PC-9 (cell line): ENCODE measurements at regions not wholly inside any gene's neighbourhood (a gene's known extent, or its start where the extent isn't known, plus 50 kb on each side); places are given as distances from the start of the nearest gene placed in this dataset.

Source experiments
- BruUV-seq: library from RNA; stranded (reverse); fragments of 400-500 nt; replicated peaks from 2 replicates; lab custom pipeline; 2021; lab: Mats Ljungman, UMichigan
- CTCF ChIA-PET: fragments of 300-600 bp; sonication (Branson Sonifier 250); formaldehyde crosslinking; loops from one replicate; lab custom pipeline; 2022; ENCODE audit warnings: antibody characterized with exemption; lab: Charles Lee
- POLR2A ChIA-PET: fragments of 300-600 bp; sonication (Branson Sonifier 250); formaldehyde crosslinking; loops from one replicate; lab custom pipeline; 2022; ENCODE audit warnings: antibody characterized with exemption; ENCODE audit not compliant: unreplicated experiment; lab: Charles Lee
- DNase-seq, 2 experiments: peaks; one replicate each; pipeline versions ENCODE4 v3.0.0 to v3.0.0-alpha.2; 2015 to 2022; ENCODE audit warnings: mixed read lengths in 1 of 2
- H2AFZ ChIP-seq: fragments of 200-600 bp; sonication (generic); 2 replicates; pipeline ENCODE4 v1.8.1; 2017; ENCODE audit warnings: antibody characterized with exemption
- H3F3A ChIP-seq: fragments of 200-600 bp; sonication (generic); 2 replicates; pipeline ENCODE4 v1.8.1; 2017; ENCODE audit warnings: antibody characterized with exemption, mild to moderate bottlenecking, low read depth; ENCODE audit not compliant: insufficient read depth
- H3K27ac ChIP-seq: fragments of 200-600 bp; sonication (generic); 2 replicates; pipeline ENCODE4 v1.6.1; 2016; ENCODE audit warnings: mixed run types
- H3K27me3 ChIP-seq: fragments of 200-600 bp; sonication (generic); 2 replicates; pipeline ENCODE4 v1.6.1; 2016; ENCODE audit warnings: low read depth, mixed run types; ENCODE audit not compliant: insufficient read depth
- H3K36me3 ChIP-seq: fragments of 200-600 bp; sonication (generic); 2 replicates; pipeline ENCODE4 v1.6.1; 2016; ENCODE audit warnings: low read depth, mixed run types
- H3K4me1 ChIP-seq: fragments of 200-600 bp; sonication (generic); replicated peaks from 2 replicates; pipeline ENCODE4 v1.6.1; 2016; ENCODE audit warnings: mixed run types; ENCODE audit not compliant: insufficient read depth
- H3K4me2 ChIP-seq: fragments of 200-600 bp; sonication (generic); 2 replicates; pipeline ENCODE4 v1.6.1; 2017; ENCODE audit warnings: mixed run types
- H3K4me3 ChIP-seq: fragments of 200-600 bp; sonication (generic); 2 replicates; pipeline ENCODE4 v1.6.1; 2016; ENCODE audit warnings: mixed run types
- H3K79me2 ChIP-seq: fragments of 200-600 bp; sonication (generic); 2 replicates; pipeline ENCODE4 v1.6.1; 2017; ENCODE audit warnings: low read depth, mixed run types
- H3K9me2 ChIP-seq: fragments of 200-600 bp; sonication (generic); 2 replicates; pipeline ENCODE4 v1.8.1; 2017; ENCODE audit warnings: mild to moderate bottlenecking; ENCODE audit not compliant: insufficient read depth
- H3K9me3 ChIP-seq: fragments of 200-600 bp; sonication (generic); 2 replicates; pipeline ENCODE4 v1.8.1; 2016; ENCODE audit warnings: low read depth; ENCODE audit not compliant: insufficient read depth
- H4K20me1 ChIP-seq: fragments of 200-600 bp; sonication (generic); 2 replicates; pipeline ENCODE4 v1.8.1; 2017; ENCODE audit not compliant: insufficient read depth
- CTCF ChIP-seq: fragments of 200-600 bp; sonication (generic); conservative IDR thresholded peaks from 2 replicates; pipeline ENCODE4 v1.6.1; 2017; ENCODE audit warnings: mixed run types, antibody characterized with exemption, mild to moderate bottlenecking, moderate library complexity
- EZH2 ChIP-seq: fragments of 200-600 bp; sonication (generic); IDR thresholded peaks from 2 replicates; pipeline ENCODE4 v1.8.0; 2017; ENCODE audit warnings: antibody characterized with exemption, low read depth
- intact Hi-C: fragments of 100-400 bp; cut with micrococcal nuclease; formaldehyde crosslinking; loops from one replicate; pipeline ENCODE4 v1.10.0; 2022; ENCODE audit not compliant: unreplicated experiment

- CTCF ChIA-PET, result no interaction called here
Observed at GRCh38 chr2:20940856-20941255, 103.0 kb downstream of the APOB start.

DNA sequence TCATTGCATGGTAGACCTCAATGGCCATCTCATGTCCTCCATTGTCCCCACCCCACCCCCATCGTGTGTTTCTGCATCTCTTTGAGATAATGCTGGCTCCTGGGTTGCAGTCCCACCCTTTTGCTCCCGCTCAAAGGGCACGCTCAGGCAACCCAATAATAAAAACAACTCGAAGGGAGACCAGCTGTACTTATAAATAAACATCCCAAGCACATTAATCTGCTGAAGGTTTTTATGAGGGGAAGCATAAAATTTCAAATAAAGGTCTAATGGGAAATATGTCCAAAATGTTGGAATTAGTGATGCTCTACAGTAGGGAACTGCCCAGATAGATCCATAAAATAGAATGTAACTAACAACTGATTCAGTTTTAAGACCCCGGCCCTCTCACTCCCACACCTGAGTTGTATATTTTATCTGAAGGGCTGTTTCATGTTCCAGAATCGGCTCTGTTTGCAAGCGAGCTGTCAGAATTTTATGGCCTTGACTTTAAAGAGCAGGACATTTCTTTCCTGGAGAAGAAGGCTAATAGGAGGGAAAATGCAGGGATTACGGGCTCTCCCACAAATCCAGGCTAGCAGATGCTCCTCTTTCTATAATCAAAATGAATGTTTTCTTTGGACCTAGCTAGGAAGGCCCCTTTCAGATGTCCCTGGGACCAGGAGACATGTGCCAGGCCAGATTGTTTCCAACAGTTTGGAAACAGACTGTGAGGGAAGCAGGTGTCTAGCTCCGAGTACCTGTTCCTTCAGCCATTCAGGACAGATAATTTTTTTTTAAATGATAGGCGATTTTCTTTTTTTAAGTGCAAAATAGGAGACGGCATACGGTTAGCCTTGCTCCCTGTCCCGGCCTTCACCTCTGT, 103.7 kb downstream of the APOB start:
- H3K9me3 ChIP-seq, result no peaks in the 10 kb centered on the region
- no peaks in the 10 kb centered on the region for H3K4me1 ChIP-seq
- H3K4me2 ChIP-seq, result no peak overlapping the region
- peaks cover 53% of the 10 kb centered on the region for H3K27me3 ChIP-seq
- H3K27ac ChIP-seq, result no peak overlapping the region
- CTCF ChIA-PET, result no interaction called here
- no peak for DNase-seq
- H4K20me1 ChIP-seq, result no peaks in the 10 kb centered on the region
- no peaks in the 10 kb centered on the region for H3K9me2 ChIP-seq
- no peaks in the 10 kb centered on the region for H3K79me2 ChIP-seq
- no peak overlapping the region for H3K4me3 ChIP-seq
- intact Hi-C loops, result no loop called here
- POLR2A ChIA-PET, result no interaction called here
- H2AFZ ChIP-seq, result no peak overlapping the region
- no peaks in the 10 kb centered on the region for H3K36me3 ChIP-seq
- BruUV-seq, result no TSS peak
- TF ChIP-seq EZH2 (no peak), CTCF (no peak)
- H3F3A ChIP-seq, result no peaks in the 10 kb centered on the region

More at GRCh38 chr2:20940856-20941255, 103.0 kb downstream of the APOB start:
- no peaks in the 10 kb centered on the region for H3K4me1 ChIP-seq
- H3K79me2 ChIP-seq, result no peaks in the 10 kb centered on the region
- H3K4me2 ChIP-seq, result no peak overlapping the region
- intact Hi-C loops, result no loop called here
- no peaks in the 10 kb centered on the region for H4K20me1 ChIP-seq
- H3K36me3 ChIP-seq, result no peaks in the 10 kb centered on the region
- POLR2A ChIA-PET, result no interaction called here
- BruUV-seq, result no TSS peak
- H3K4me3 ChIP-seq, result no peak overlapping the region
- H3K27me3 ChIP-seq, result peaks cover 50% of the 10 kb centered on the region
- no peak for DNase-seq
- no peak for TF ChIP-seq EZH2
- TF ChIP-seq CTCF, result no peak
- no peaks in the 10 kb centered on the region for H3K9me3 ChIP-seq
- H2AFZ ChIP-seq, result no peak overlapping the region
- no peaks in the 10 kb centered on the region for H3F3A ChIP-seq
- no peak overlapping the region for H3K27ac ChIP-seq
- no peaks in the 10 kb centered on the region for H3K9me2 ChIP-seq

GRCh38 chr2:20937353-20937752, 106.5 kb downstream of the APOB start:
- BruUV-seq, result no TSS peak
- Histone ChIP-seq H3K9me2 (no peaks in the 10 kb centered on the region), H3K27me3 (peaks cover 50% of the 10 kb centered on the region), H3F3A (no peaks in the 10 kb centered on the region), H3K4me3 (no peak overlapping the region), H2AFZ (no peak overlapping the region), H3K79me2 (no peaks in the 10 kb centered on the region), H3K36me3 (no peaks in the 10 kb centered on the region), H3K4me2 (no peak overlapping the region), H3K4me1 (no peaks in the 10 kb centered on the region), H3K27ac (no peak overlapping the region), H3K9me3 (no peaks in the 10 kb centered on the region), H4K20me1 (no peaks in the 10 kb centered on the region)
- POLR2A ChIA-PET, result no interaction called here
- TF ChIP-seq CTCF (no peak), EZH2 (no peak)
- no peak for DNase-seq
- intact Hi-C loops, result no loop called here
- CTCF ChIA-PET, result no interaction called here
